GM13976 (cell line): ENCODE measurements at regions not wholly inside any gene's neighbourhood (a gene's known extent, or its start where the extent isn't known, plus 50 kb on each side); places are given as distances from the start of the nearest gene placed in this dataset.

Source experiments
- DNase-seq: peaks from one replicate; pipeline ENCODE4 v3.0.0; 2012; ENCODE audit warnings: low spot score
- in situ Hi-C: fragments of 300-500 bp; cut with MboI; formaldehyde crosslinking; loops from one replicate; pipeline ENCODE4 v1.12.0; 2022; ENCODE audit warnings: low sequenced_read_pairs, mixed read lengths, inconsistent platforms; ENCODE audit not compliant: unreplicated experiment
- TF ChIP-seq, protein P1 (sequence below): IDR thresholded peaks from 2 replicates; pipeline ENCODE4 v1.5.1; 2012; ENCODE audit warnings: borderline replicate concordance, mild to moderate bottlenecking; ENCODE audit not compliant: insufficient read depth; ENCODE audit errors: extremely low read depth, missing control alignments, control extremely low read depth

DNA sequence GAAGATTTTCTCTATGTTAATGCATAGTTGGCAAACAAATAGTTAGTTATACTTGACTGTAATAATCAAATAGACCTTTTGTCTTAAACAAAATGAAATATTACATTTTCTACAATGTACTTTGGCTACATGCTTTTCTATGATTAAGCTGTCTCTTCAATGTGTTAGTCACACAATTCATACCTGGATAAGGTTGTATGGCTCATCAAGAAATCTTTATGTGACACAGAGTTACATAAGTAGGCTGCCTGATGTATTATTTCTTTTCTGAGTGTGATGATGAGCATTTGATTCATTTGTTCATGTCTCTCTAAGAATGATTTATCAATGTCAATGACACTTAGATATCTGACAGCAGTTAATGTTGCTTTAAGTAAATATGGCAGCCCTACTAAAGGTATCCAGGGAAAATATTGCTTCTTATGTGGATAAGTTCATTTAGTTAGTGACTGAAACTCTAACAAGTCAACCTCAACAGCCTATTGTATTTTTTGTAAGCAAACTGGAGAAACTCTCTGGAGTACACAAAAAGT, 157.4 kb upstream of the SOX2 start:
- DNase-seq, result no peak
- TF ChIP-seq, protein P1, sequence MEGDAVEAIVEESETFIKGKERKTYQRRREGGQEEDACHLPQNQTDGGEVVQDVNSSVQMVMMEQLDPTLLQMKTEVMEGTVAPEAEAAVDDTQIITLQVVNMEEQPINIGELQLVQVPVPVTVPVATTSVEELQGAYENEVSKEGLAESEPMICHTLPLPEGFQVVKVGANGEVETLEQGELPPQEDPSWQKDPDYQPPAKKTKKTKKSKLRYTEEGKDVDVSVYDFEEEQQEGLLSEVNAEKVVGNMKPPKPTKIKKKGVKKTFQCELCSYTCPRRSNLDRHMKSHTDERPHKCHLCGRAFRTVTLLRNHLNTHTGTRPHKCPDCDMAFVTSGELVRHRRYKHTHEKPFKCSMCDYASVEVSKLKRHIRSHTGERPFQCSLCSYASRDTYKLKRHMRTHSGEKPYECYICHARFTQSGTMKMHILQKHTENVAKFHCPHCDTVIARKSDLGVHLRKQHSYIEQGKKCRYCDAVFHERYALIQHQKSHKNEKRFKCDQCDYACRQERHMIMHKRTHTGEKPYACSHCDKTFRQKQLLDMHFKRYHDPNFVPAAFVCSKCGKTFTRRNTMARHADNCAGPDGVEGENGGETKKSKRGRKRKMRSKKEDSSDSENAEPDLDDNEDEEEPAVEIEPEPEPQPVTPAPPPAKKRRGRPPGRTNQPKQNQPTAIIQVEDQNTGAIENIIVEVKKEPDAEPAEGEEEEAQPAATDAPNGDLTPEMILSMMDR, result no peak
- in situ Hi-C loops, result no loop called here

DNA sequence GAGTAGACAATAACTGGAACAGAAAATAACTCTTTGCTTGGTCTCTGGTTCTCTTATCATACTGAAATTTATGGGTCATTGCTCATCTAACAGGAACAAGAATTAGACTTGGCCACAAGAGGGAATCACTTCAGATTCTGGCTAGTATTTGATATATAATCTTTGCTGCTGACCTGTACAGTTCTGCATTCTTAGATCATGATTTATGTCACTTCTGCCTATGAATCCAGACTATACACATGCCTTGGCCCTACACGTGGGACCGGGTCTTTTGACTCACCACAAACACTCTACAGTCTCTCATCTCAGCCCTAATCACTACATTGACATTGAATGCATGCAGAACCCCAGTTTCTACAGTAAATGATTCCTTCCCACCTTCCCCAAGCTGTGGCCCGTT, 162.5 kb upstream of the SOX2 start:
- in situ Hi-C loops, result no loop called here
- TF ChIP-seq, protein P1, result no peak
- DNase-seq, result no peak

DNA sequence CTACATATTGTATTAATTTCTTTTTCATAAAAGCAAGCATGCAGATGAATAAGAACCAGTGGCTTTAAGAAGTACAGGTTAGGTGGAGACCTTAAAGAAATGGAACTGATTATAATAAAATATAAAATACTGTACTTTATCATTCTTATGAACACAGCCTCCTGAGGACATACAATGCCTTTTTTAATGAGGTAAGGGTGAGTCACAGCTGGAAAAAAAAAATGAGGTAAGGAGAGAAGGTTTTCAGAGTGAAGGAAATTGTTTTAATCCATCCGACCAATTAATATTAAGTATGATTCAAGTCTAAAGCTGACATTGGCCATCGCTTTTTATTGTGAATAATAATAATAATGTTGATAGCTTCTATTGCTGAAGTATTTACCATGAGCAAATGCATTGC, 170.3 kb upstream of the SOX2 start:
- TF ChIP-seq, protein P1, result no peak
- in situ Hi-C loops, result no loop called here
- DNase-seq, result no peak

DNA sequence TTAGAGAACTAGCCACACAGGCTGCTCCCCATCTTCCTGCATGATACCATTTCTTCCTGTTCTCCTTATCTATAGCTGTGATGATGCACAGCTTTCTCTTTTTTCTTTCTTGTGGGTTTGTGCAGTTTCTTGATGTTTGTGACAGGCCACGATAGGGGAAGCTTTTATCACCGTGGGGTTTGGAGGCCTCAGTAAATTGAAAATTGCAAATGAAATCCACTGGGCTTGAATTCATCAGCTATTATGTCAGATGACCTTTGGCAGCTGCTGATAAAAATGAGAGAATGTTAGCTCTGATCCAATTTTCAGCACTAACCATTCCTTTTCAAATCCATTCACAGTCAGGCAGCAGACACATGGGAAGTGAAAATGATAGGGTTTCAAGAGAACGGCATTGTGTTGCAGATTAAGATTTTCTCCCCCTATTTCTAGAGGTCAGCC, 176.9 kb upstream of the SOX2 start:
- in situ Hi-C loops, result no loop called here
- TF ChIP-seq, protein P1, result no peak
- DNase-seq, result no peak

DNA sequence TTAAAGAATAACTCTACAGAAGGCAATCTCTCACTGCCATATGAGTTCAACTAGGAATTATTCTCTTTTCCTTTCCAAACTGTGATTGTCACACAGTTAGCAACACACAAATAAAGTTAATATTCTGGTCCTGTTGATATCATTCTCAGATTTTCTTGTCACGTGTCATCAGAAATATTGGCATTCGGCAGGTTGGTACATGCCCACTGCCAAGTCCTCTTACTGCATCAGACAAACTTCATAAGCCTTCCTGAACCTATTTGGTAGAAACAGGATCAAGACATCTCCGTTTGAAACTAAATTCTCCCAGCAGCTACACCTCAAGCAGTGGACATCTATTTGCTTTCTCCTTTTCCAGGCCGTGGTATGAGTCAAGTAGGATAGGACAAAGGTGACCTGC, 177.9 kb upstream of the SOX2 start:
- no peak for DNase-seq
- in situ Hi-C loops, result no loop called here

DNA sequence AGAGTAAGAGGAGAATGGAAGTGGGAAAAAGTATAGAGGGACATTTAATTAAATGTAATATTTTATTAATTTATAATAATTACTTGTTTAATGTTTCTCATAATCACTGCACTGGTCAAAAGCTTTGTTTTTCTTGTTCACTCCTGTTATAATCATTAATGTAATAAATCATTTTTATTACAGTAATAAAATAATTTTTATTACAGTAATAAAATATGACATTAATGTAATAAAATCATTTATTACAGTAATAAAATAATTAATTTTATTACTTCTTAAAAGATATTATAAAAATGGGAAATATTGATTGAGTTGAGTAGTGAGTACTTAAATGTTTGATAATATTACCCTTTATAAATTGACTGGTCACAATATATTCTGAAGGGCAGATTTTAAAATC, 181.1 kb upstream of the SOX2 start:
- in situ Hi-C loops, result no loop called here
- TF ChIP-seq, protein P1, result no peak
- no peak for DNase-seq

More for the DNA sequence above, 177.9 kb upstream of the SOX2 start:
- TF ChIP-seq, protein P1, result no peak
